GM12873 (cell line): ENCODE measurements at regions not wholly inside any gene's neighbourhood (a gene's known extent, or its start where the extent isn't known, plus 50 kb on each side); places are given as distances from the start of the nearest gene placed in this dataset.

Experiments used
- CTCF ChIP-seq: IDR thresholded peaks from 2 replicates; pipeline ENCODE4 v1.5.1; 2012; ENCODE audit warnings: low read depth, mild to moderate bottlenecking, moderate library complexity, low read length, control low read depth; ENCODE audit not compliant: insufficient read depth; ENCODE audit errors: missing control alignments

- TF ChIP-seq CTCF, result no peak
These were observed 67.8 kb downstream of the FASLG start for GRCh38 chr1:172726740-172727139.

GRCh38 chr1:172727275-172727857 is 68.5 kb downstream of the FASLG start:
- no peak for TF ChIP-seq CTCF

- TF ChIP-seq CTCF, result peak; percentile 93
These were observed 69.2 kb downstream of the FASLG start for GRCh38 chr1:172727956-172728603.

- no peak for TF ChIP-seq CTCF
These were observed 73.5 kb downstream of the FASLG start for GRCh38 chr1:172732427-172732826.

- no peak for TF ChIP-seq CTCF
These were observed 74.9 kb downstream of the FASLG start for GRCh38 chr1:172733815-172734214.

- TF ChIP-seq CTCF, result no peak
These were observed 79.5 kb downstream of the FASLG start for GRCh38 chr1:172738389-172738788.

- TF ChIP-seq CTCF, result peak; percentile 72
These were observed 83.9 kb downstream of the FASLG start for GRCh38 chr1:172742599-172743500.
